Activated T-cell treated with anti-CD3 and anti-CD28 coated beads, Interleukin-2, amount 50 U/mL, for 48 hours (primary cell): ENCODE measurements at regions not wholly inside any gene's neighbourhood (a gene's known extent, or its start where the extent isn't known, plus 50 kb on each side); places are given as distances from the start of the nearest gene placed in this dataset.
"Not testable (repeated sequence)": the region's sequence is repeated elsewhere in the genome, so short reads cannot be mapped to it uniquely, and the experiment has no call there.

Experiments used
- DNase-seq, 2 experiments: peaks; one replicate each; pipeline ENCODE4 v3.0.0-alpha.2; 2020

GRCh38 chr3:107939691-107940442 is 151.0 kb downstream of the CD47 start:
- DNase-seq, result no peak

DNA sequence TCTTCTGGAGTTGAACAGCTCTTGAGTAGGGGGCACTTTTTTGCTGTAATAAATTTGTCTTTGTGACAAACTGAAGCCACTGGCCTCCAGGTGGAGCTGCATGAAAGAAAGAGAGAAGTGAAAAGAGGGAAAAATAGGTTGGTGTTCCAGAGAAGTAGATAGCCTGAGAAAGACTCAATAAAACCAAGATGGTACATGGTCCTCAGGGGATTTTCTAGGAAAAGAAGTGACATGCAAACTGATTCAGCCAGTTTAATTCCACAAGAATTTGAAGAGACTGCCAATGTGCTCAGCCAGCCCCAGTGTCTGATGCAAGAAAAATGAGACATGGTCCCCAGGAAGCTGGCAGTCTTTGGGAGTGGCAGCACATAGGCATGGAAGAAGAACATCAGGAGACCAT is 152.7 kb downstream of the CD47 start:
- no peak for DNase-seq

DNA sequence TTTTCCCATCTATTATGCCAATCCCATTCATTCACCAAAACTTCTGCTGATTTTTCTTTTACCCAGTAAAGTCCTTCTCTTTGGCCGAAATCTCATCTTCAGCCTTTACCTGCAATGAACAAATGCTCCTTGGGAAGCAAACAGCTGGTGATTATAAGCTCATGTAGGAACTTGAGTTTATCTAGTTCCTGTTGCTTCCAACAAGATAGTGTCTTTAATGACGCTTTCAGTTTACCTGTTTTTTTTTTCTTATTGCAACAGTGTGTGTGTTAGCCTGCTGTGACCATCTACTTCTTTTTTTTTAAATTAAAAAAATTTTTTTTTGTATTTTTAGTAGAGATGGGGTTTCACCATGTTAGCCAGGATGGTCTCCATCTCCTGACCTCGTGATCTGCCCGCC is 156.0 kb downstream of the CD47 start:
- DNase-seq, result no peak

- no peak for DNase-seq
Measured at GRCh38 chr3:107933450-107933849, 157.4 kb downstream of the CD47 start.

- DNase-seq, result no peak
Measured at GRCh38 chr3:107931326-107931725, 159.5 kb downstream of the CD47 start.

DNA sequence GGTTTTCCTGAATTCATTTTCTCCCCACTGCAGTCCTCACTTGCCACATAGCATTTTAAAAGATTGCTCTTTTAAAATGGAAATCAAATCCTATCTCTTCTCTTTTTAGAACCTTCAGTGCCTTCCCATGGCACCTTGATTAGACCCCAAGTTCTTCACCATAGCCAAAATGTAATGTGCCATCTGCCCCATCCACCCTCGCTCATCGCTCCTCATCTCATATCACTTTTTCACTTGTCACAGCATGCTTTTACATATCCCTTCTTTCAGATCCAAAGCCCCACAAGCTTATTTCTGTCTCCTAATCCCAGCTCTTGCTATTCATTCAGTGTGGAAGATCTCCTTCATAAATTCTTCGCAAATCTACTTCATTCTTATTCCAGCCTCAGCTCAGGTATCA is 161.7 kb downstream of the CD47 start:
- DNase-seq, result no peak

DNA sequence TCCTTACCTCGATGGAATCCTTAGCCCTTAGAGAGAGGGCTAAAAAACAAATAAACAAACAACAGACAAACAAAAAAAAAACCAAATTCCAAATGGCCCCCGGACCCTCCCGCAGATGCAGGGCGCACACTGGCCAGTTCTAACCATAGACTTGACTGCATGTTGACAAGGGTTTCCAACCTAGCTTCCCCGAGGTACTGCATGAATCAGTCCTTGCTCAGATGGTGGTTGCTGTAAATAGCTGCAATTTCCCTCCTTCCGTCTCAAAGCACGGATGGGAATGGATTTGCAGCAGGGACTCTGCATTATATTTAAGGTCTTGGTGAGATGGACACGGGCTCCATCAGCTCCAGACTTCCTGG is 162.8 kb downstream of the CD47 start:
- DNase-seq, result no peak

DNA sequence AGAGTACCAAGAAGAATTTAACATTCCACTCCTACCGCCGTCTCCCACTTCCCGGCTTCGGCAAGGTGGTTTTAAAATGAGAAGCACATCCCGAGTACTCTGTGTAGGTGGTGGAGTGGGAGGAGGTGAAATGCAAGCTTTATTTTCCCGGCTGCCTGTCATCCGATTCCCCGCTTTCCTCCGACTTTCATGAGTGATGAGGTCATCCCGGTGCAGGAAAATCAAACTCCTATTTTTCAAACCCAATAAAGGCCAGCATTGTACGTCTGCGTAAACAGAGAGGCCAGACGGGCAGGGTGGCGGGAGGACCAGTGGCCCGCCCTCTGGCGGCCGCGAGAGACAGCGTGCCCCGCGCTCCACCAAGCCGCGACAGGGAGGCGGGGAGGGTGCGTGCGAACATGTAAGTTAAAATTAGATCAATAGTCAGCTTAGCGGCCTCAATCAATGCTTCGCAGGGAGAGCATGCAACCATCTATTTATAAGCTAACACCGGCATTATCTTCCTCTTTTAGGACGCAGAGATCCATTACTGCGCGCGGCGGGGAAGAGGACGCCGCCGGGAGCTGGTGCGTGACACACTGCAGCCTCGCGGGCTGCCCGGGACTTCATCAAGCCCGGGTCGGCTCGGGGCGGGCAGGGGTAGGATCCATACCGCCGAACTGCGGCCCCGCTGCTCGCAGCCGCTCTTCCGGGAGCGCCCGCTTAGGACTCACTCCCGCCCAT is 163.3 kb downstream of the CD47 start:
- DNase-seq, result peak; percentile 81 to 83

DNA sequence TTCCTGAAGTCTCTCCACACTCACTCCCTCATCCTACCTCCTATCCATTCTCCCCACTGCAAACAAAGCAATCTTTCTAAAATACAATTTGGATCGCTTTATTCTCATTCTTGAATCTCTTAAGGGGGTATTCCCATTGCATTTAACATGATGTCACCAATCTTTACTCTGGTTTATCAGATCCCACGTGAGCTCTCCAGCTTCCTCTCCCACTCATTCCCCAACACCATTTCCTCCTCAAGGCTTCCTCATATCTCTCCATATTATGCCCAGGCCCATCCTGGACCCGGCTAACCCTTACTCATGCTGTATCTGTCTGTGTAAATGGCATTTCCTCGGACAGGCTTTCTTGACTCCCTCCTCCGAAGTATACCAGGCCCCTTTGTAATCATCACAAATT is 165.0 kb downstream of the CD47 start:
- DNase-seq, result no peak

DNA sequence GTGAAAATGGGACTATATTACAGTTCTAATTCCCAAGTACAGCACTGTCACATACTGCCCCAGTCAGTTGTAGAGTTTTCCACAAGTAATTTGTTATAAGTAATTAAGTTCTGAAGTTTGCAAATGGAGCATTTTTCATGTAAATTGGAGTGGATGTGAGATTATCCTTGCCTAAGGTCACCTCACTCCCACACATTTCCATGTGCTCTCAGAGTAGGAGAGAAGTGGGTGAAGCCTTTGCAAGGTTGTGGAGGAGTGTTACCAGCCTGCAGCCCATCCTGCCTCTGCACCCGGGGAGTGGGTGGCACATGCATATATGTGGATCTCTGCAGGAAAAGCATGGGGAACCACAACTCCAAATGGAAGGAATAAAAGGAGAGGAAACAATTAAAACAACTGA is 169.8 kb downstream of the CD47 start:
- DNase-seq, result no peak

DNA sequence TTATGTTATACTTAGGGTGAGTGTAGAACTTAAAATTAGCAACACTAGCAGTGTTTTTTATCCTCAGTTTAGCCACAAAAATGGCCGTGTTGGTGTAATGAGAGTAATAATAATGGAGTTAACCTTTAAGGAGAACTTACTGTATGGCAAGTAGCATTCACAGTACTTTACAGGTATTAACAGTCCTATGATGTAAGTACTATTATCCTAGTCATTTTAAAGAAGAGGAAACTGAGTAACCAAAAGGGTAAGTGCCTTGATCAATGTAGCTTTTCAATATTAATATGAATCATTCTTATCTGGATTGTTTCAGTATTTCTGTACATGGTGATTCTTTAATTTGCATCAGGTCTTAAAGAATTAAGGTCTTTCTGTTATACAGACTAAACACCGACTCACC is 170.3 kb downstream of the CD47 start:
- DNase-seq, result no peak

DNA sequence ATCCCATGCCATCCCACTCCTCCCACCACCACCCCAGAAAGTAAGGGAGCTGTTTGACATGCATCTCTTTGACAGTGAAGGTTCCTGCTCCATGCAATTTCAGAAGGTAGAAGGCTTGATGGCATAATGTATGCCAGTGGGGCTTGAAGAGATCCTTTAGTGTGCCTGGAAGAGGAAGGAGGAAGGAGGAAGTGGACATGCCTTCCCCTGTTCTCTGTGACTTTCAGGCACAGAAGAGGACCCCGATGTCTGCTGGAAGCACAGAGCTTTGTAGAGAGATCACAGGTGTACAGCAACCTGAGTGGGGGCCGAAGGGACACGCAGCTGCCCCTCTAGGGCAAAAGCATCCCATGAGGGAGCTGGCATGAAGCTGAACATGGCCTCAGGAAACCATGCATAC is 171.6 kb downstream of the CD47 start:
- no peak for DNase-seq

DNA sequence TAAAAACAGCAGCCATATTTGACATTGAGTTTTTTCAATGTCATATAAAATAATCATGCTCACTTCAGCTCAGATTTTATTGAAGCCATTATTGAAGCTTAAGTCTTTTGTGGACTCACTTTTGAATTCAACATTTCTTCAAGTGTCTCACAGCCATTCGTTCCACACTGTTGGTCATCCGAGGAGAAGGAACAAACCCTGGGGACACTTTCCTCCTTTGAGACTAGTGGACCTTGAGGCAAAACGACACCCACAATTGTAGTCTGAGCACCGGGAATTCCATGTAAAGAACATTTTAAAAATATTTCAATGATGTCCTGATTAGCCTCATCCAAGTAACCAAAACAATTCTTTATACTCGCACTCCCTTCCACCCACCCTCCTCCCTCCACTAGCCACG is 174.7 kb downstream of the CD47 start:
- DNase-seq, result no peak

DNA sequence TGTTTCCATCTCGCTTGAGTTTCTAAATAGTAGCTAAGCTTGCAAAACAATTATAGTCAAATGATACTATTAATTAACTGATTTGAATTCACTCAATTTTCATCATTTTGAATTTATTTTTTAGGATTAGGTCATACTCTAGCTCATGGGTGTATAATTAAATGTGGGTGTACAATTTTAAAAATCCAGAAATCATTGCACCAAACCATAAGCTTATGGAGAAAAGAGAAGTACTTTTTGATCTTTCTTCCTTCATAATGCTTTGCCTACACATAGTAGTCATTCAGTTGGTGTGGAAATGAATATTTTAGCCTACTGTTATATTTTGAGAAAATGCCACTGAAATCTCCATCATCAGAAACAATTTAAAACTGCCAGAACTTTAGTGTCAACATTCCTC is 175.1 kb downstream of the CD47 start:
- no peak for DNase-seq

DNA sequence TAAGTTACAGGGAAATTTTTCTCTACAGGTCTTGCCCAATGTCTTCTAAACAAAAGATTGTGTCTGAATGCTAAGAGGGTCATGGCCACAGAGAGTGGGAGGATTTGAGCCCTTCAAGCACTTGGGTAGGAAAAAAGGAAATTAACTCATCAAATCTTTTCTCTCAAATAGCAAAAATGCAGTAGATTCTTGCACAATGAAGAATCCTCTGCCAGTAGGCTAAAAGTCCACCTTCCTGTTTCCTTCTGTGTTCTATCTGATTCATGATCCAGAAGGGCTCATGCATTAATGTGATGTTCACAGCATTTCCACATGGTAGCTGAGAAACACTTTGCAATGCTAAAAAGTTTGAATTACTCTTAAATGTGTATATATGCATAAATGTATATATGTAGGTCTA is 177.1 kb downstream of the CD47 start:
- DNase-seq, result no peak

DNA sequence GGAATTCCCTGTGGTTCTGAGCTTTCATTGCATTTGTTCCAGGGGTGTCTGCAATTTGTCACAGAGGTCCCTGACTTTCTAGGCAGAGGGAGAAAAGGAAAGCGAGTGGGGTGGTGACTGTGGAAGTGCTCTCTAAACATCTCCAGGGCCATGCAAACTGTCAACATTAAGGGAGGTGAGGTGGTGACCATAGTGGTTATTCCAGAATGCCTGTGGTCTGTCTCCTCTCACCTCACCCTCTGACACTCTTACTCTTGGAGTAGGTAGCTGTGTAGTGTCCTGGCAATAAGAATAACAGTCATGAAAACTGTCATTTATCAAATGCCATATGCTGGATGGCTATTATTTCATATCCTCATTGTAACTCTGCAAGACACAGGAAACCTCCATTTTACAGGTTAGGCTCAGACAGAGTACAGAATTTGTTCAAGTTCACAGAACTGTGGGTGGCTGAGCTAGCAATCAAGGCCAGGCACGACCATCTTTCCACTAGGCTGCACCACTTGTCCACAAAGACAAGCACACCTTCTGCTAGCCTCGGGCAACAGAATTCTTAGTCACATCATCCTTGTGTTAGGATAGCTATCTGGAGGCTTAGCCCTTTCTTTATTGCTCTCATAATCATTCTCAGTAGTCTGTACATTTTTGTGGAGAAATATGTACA is 179.4 kb downstream of the CD47 start:
- DNase-seq, result no peak

- peak; percentile 38 to 54 for DNase-seq
Measured at GRCh38 chr3:107910713-107911259, 180.0 kb downstream of the CD47 start.

DNA sequence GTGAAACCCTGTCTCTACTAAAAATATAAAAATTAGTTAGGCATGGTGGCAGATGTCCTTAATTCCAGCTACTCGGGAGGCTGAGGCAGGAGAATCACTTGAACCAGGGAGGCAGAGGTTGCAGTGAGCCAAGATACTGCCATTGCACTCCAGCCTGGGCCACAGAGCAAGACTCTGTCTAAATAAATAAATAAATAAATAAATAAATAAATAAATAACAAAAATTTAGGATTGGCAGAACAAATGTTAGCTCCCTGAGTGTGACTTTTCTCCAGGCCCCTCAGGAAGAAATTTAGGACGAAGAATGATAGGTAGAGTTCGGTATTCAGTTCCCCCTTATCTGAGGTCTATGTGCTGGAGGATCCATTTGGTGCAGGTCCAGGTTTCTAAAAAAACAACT is 181.2 kb downstream of the CD47 start:
- DNase-seq, result not testable (repeated sequence)

DNA sequence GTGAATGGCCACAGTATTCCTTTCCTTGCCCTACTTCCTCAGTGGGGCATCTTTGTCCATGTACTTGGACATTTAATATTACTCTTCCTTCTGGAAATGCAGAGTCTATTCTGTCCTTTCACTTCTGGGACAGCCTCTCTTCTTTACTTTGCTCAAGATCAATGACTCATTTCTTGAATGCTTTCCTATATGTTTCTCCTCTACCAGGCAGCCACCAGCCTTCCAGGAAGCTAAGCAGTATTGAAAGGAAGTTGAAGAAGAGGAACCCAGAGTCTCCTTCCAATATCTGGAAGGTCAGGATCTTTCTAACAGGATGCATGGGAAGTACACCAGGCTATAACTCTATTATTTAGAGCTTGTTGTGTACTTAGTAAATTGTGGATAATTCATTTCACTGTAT is 182.8 kb downstream of the CD47 start:
- no peak for DNase-seq

GRCh38 chr3:107904536-107905066 is 186.2 kb downstream of the CD47 start:
- no peak for DNase-seq

DNA sequence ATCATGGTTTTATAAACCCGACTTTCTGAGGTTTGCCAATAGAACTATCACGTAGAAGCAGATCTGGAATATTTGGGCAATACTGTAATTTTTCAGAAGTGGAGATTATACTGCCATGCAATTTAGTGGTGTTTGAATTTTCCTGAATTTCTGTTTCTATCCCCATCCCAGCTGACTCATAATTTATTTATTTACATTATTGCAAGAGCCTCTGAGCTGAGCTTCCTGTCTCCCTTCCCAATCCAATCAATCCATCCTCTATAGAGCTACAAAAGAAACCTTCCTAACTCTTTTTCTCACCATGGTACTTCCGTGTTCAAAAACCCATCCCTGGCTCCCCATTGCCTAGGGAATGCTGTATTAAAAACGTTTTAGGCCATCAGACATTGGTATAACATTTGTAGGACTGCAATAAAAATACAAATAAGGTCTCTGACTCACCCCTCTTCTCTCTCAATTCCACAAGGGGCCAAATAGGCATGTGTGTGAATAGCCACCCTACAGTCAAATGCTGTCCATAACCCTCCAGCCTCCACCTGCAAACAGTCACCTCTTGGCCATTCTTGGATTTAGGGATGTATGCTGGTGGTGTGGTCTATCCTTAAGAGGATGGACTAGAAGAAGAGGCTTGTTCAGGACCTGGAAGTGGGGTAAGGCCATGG is 190.7 kb downstream of the CD47 start:
- DNase-seq, result no peak

DNA sequence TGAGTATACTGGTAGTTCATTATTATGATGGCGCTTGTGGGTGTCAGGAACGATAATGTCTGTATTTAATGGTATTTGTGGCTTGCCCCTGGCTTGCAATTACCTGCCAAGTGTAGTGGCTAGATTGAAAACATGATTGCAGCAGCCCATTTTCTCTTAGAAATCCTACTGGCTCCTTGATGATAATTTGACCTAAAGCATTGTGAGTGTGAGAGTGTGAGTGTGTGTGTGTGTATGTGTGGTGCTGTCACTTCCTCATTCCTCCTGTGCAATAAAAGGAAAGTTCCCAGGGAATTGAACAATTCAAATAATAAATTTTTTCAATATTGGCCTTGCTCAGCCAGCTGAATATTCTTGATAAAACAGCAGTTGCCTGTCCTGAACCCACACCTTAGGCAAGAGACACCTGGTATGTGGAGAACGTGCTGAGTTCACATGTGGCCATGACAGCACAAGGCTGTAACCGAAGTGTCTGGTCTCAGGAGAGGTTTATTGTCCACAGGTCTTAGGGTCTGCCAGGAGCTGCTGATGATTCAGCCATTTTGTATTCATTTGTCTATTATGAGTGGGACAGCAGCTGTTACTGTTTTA is 193.3 kb downstream of the CD47 start:
- no peak for DNase-seq

- DNase-seq, result no peak
Measured at GRCh38 chr3:107894998-107895397, 195.8 kb downstream of the CD47 start.
